ENCODE measurements at regions not wholly inside any gene's neighbourhood (a gene's known extent, or its start where the extent isn't known, plus 50 kb on each side); places are given as distances from the start of the nearest gene placed in this dataset.
A peak's percentile ranks its signal among the peaks of the same experiment; 100 is the strongest.

DNA sequence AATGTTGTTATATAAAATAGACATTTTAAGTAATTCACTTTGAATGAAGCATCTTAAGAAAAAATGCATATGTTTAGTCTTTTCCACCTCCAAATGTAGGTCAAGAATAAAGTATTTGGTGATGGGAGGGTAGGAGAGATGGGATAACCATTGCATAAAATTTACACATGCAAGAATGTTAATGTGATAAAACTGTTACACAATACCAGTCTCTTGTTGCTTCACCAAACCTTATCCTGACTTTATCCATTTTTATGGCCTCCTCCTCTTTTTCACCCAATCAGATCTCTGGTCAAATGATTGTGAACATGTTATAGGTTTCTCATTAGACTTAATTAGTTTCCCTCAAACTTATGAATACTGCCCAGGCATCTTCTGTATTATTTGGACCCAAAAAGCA lies 994.5 kb upstream of the FLRT2 start (continued):
- no peak for TF ChIP-seq ZNF532 (CRISPR knock-in tag; IDR thresholded peaks at IDR 0.05; ENCODE audit: borderline replicate concordance)
- TF ChIP-seq ZNF219 (CRISPR knock-in tag; IDR thresholded peaks at IDR 0.05; ENCODE audit: borderline replicate concordance): no peak
- TF ChIP-seq E2F1 (CRISPR knock-in tag; IDR thresholded peaks at IDR 0.05): no peak
- TF ChIP-seq TCF7 (CRISPR knock-in tag; IDR thresholded peaks at IDR 0.05; ENCODE audit: low read depth): no peak
- TF ChIP-seq TEAD1 (CRISPR knock-in tag; IDR thresholded peaks at IDR 0.05): no peak
- no peak for TF ChIP-seq EMX1 (CRISPR knock-in tag; IDR thresholded peaks at IDR 0.05)
- TF ChIP-seq PRRX2 (CRISPR knock-in tag; IDR thresholded peaks at IDR 0.05): no peak
- TF ChIP-seq NR3C1 (CRISPR knock-in tag; conservative IDR thresholded peaks at IDR 0.05; ENCODE audit: low read depth): no peak
- TF ChIP-seq SP1 (CRISPR knock-in tag; conservative IDR thresholded peaks at IDR 0.05): no peak

GRCh38 chr14:84535976-84536375 lies 994.0 kb upstream of the FLRT2 start:
- no peaks in the 10 kb centered on the region for H3K36me3 Mint-ChIP-seq
- TF ChIP-seq, protein P1, sequence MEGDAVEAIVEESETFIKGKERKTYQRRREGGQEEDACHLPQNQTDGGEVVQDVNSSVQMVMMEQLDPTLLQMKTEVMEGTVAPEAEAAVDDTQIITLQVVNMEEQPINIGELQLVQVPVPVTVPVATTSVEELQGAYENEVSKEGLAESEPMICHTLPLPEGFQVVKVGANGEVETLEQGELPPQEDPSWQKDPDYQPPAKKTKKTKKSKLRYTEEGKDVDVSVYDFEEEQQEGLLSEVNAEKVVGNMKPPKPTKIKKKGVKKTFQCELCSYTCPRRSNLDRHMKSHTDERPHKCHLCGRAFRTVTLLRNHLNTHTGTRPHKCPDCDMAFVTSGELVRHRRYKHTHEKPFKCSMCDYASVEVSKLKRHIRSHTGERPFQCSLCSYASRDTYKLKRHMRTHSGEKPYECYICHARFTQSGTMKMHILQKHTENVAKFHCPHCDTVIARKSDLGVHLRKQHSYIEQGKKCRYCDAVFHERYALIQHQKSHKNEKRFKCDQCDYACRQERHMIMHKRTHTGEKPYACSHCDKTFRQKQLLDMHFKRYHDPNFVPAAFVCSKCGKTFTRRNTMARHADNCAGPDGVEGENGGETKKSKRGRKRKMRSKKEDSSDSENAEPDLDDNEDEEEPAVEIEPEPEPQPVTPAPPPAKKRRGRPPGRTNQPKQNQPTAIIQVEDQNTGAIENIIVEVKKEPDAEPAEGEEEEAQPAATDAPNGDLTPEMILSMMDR (IDR thresholded peaks at IDR 0.05): no peak
- TF ChIP-seq RORB (CRISPR knock-in tag; IDR thresholded peaks at IDR 0.05) (no peak), ZNF317 (CRISPR knock-in tag; IDR thresholded peaks at IDR 0.05; ENCODE audit: borderline replicate concordance, low read depth) (no peak), CBFB (CRISPR knock-in tag; IDR thresholded peaks at IDR 0.05; ENCODE audit: low read depth) (no peak), NR3C1 (CRISPR knock-in tag; conservative IDR thresholded peaks at IDR 0.05; ENCODE audit: low read depth) (no peak), GTF2I (CRISPR knock-in tag; conservative IDR thresholded peaks at IDR 0.05) (no peak), ZNF423 (CRISPR knock-in tag; IDR thresholded peaks at IDR 0.05) (no peak), ESRRA (CRISPR knock-in tag; IDR thresholded peaks at IDR 0.05; ENCODE audit: borderline replicate concordance) (no peak), ZNF416 (CRISPR knock-in tag; IDR thresholded peaks at IDR 0.05) (no peak)
- TF ChIP-seq, protein P2, sequence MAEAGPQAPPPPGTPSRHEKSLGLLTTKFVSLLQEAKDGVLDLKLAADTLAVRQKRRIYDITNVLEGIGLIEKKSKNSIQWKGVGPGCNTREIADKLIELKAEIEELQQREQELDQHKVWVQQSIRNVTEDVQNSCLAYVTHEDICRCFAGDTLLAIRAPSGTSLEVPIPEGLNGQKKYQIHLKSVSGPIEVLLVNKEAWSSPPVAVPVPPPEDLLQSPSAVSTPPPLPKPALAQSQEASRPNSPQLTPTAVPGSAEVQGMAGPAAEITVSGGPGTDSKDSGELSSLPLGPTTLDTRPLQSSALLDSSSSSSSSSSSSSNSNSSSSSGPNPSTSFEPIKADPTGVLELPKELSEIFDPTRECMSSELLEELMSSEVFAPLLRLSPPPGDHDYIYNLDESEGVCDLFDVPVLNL (CRISPR knock-in tag; IDR thresholded peaks at IDR 0.05; ENCODE audit: borderline replicate concordance, low read depth): no peak
- ChIA-PET POLR2A (no interaction called here), CTCF (no interaction called here)
- peaks cover 24% of the 10 kb centered on the region for H3K4me1 Mint-ChIP-seq
- ATAC-seq (peak; percentile 24; the same call in 1 of the 2 replicates), DNase-seq (ENCODE audit: low spot score) (no peak)
- no peaks in the 10 kb centered on the region for H3K27me3 Mint-ChIP-seq (ENCODE audit: low read depth)
- H3K4me3 Mint-ChIP-seq: no peak overlapping the region
- H3K27ac Mint-ChIP-seq: no peak overlapping the region
- H3K9me3 Mint-ChIP-seq: no peaks in the 10 kb centered on the region

Data from WTC11 (cell line).